ENCODE measurements at regions not wholly inside any gene's neighbourhood (a gene's known extent, or its start where the extent isn't known, plus 50 kb on each side); places are given as distances from the start of the nearest gene placed in this dataset.

- TF ChIP-seq CTCF (IDR thresholded peaks at IDR 0.05; ENCODE audit: extremely low read depth, low read depth, low read length) = no peak
- Histone ChIP-seq H3K27me3 (ENCODE audit: insufficient read depth, low read length) (no peaks in the 10 kb centered on the region), H3K4me3 (ENCODE audit: insufficient read depth, low read length) (no peak overlapping the region), H4K20me1 (ENCODE audit: insufficient read depth, low read length) (no peaks in the 10 kb centered on the region), H2AFZ (ENCODE audit: low read length) (no peak overlapping the region), H3K4me2 (ENCODE audit: insufficient read depth, low read length) (no peak overlapping the region), H3K36me3 (ENCODE audit: insufficient read depth, low read length) (no peaks in the 10 kb centered on the region), H3K79me2 (ENCODE audit: insufficient read depth, low read length) (no peaks in the 10 kb centered on the region), H3K4me1 (ENCODE audit: insufficient read depth, low read length) (no peaks in the 10 kb centered on the region), H3K9me3 (ENCODE audit: low read depth, low read length) (no peaks in the 10 kb centered on the region), H3K27ac (ENCODE audit: low read depth, low read length) (no peak overlapping the region)
- no peak for DNase-seq (ENCODE audit: insufficient read length, low spot score, missing footprints)
These were observed 119.9 kb upstream of the IRX6 start for GRCh38 chr16:55204069-55204468.

- Histone ChIP-seq H4K20me1 (ENCODE audit: insufficient read depth, low read length) (no peaks in the 10 kb centered on the region), H3K36me3 (ENCODE audit: insufficient read depth, low read length) (no peaks in the 10 kb centered on the region), H3K4me1 (ENCODE audit: insufficient read depth, low read length) (no peaks in the 10 kb centered on the region), H3K27ac (ENCODE audit: low read depth, low read length) (no peak overlapping the region), H3K79me2 (ENCODE audit: insufficient read depth, low read length) (no peaks in the 10 kb centered on the region), H3K9me3 (ENCODE audit: low read depth, low read length) (no peaks in the 10 kb centered on the region), H3K27me3 (ENCODE audit: insufficient read depth, low read length) (no peaks in the 10 kb centered on the region), H3K4me2 (ENCODE audit: insufficient read depth, low read length) (no peak overlapping the region), H2AFZ (ENCODE audit: low read length) (no peak overlapping the region), H3K4me3 (ENCODE audit: insufficient read depth, low read length) (no peak overlapping the region)
- no peak for DNase-seq (ENCODE audit: insufficient read length, low spot score, missing footprints)
- TF ChIP-seq CTCF (IDR thresholded peaks at IDR 0.05; ENCODE audit: extremely low read depth, low read depth, low read length) = no peak
These were observed 119.1 kb upstream of the IRX6 start for GRCh38 chr16:55204923-55205322.

GRCh38 chr16:55207693-55208428, 116.1 kb upstream of the IRX6 start:
- no peak overlapping the region for H3K4me3 ChIP-seq (ENCODE audit: insufficient read depth, low read length)
- TF ChIP-seq CTCF (IDR thresholded peaks at IDR 0.05; ENCODE audit: extremely low read depth, low read depth, low read length) = no peak

DNA sequence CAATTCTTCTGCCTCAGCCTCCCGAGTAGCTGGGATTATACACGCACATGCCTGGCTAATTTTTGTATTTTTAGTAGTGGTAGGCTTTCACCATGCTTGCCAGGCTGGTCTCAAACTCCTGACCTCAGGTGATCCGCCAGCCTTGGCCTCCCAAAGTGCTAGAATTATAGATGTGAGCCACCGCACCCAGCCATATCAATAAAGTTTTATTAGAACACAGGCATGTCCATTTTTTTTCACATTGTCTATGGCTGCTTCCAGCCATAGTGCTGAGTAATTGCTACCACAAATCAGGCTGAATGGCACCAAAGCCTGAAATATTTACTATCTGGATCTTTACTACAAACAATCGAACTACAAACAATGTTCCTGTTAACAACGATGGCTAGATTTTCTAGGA, 114.4 kb upstream of the IRX6 start:
- no peaks in the 10 kb centered on the region for H3K9me3 ChIP-seq (ENCODE audit: low read depth, low read length)
- no peaks in the 10 kb centered on the region for H3K27me3 ChIP-seq (ENCODE audit: insufficient read depth, low read length)
- H3K36me3 ChIP-seq (ENCODE audit: insufficient read depth, low read length) = no peaks in the 10 kb centered on the region
- TF ChIP-seq CTCF (IDR thresholded peaks at IDR 0.05; ENCODE audit: extremely low read depth, low read depth, low read length) = no peak
- H3K4me1 ChIP-seq (ENCODE audit: insufficient read depth, low read length) = no peaks in the 10 kb centered on the region
- no peaks in the 10 kb centered on the region for H3K79me2 ChIP-seq (ENCODE audit: insufficient read depth, low read length)
- H2AFZ ChIP-seq (ENCODE audit: low read length) = no peak overlapping the region
- no peak overlapping the region for H3K4me3 ChIP-seq (ENCODE audit: insufficient read depth, low read length)
- H4K20me1 ChIP-seq (ENCODE audit: insufficient read depth, low read length) = no peaks in the 10 kb centered on the region
- no peak overlapping the region for H3K4me2 ChIP-seq (ENCODE audit: insufficient read depth, low read length)
- no peak for DNase-seq (ENCODE audit: insufficient read length, low spot score, missing footprints)
- no peak overlapping the region for H3K27ac ChIP-seq (ENCODE audit: low read depth, low read length)

More at GRCh38 chr16:55207693-55208428, 116.1 kb upstream of the IRX6 start:
- Histone ChIP-seq H3K4me1 (ENCODE audit: insufficient read depth, low read length) (no peaks in the 10 kb centered on the region), H3K4me2 (ENCODE audit: insufficient read depth, low read length) (no peak overlapping the region), H2AFZ (ENCODE audit: low read length) (no peak overlapping the region), H4K20me1 (ENCODE audit: insufficient read depth, low read length) (no peaks in the 10 kb centered on the region), H3K27me3 (ENCODE audit: insufficient read depth, low read length) (no peaks in the 10 kb centered on the region), H3K27ac (ENCODE audit: low read depth, low read length) (no peak overlapping the region), H3K9me3 (ENCODE audit: low read depth, low read length) (no peaks in the 10 kb centered on the region), H3K79me2 (ENCODE audit: insufficient read depth, low read length) (no peaks in the 10 kb centered on the region), H3K36me3 (ENCODE audit: insufficient read depth, low read length) (no peaks in the 10 kb centered on the region)
- DNase-seq (ENCODE audit: insufficient read length, low spot score, missing footprints) = peak; percentile 58
